NCI-H2196 treated with DMSO at 0.1 percent for 48 hours (cell line): ENCODE measurements at regions not wholly inside any gene's neighbourhood (a gene's known extent, or its start where the extent isn't known, plus 50 kb on each side); places are given as distances from the start of the nearest gene placed in this dataset.
A peak's percentile ranks its signal among the peaks of the same experiment; 100 is the strongest.
"Not testable (repeated sequence)": the region's sequence is repeated elsewhere in the genome, so short reads cannot be mapped to it uniquely, and the experiment has no call there.

Experiments used
- DNase-seq: peaks from one replicate; lab custom pipeline; 2025; ENCODE audit not compliant: unreplicated experiment; lab: John Stamatoyannopoulos, UW

DNA sequence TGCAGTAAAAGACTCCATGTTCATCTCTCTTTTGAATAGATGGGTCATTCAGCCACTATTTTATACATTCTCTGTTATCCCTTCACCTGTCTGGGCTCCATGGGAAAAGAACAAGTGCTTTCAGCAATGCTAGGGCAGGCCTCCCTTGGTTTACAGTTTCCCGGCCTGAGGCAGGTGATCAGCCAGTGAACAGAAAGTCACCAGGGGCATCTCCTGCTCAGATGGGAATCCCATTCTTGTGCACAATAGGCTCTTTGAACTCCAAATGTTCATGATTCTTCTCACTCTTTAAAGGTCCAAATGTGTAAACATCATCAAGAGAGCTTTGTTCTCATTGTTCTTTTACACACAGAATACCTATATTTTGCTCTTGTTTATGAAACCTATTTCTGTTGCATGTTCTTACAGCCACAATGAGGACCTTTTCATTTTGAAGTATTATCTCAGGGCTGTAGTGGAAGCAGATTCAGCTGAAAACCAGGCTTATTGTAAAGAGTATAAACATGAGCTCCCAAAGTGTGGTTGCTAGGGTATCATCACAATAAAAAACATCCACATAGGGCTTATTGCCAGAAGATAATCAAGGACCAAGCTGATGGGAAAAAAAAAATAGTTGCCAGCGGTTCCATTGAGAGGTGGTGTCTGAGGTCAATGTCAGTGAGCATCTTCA, 267.1 kb upstream of the SGK1 start:
- DNase-seq, result peak; percentile 54

DNA sequence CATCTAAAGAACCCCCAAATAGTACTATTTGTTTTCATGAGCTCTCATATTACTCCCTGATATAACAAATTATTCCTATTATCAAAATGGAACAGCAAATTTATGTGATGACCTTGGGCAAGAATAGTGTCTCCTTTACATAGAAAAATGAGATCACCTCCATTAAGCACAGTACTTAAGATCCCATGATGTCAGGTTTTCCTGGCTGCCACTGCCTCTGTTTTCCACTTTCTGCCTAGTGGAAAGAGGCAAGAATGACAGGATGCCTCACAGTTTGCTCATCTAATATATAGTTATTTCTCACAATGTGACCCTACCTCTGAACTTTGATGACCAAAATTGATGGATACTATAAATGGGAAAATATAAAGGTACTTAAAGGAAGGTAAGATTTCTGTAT, 260.1 kb upstream of the SGK1 start:
- no peak for DNase-seq

DNA sequence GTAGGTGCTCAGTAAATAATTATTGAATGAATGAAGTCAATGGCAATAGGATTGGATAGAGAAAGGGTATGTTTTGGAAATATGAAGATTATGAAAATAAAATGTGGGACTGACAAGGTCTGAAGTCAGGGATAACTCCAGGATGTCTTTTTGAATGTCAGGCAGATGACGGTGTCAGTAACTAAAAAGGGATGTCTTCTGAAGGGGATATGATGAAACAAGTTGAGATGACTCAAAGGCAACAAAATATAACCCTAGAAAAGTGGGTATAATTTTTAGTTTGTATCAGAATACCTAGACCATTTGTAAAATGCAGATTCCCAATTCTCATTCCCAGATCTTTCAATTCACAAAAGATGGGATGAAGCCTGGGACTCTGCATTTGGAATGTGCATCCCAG, 257.3 kb upstream of the SGK1 start:
- no peak for DNase-seq

DNA sequence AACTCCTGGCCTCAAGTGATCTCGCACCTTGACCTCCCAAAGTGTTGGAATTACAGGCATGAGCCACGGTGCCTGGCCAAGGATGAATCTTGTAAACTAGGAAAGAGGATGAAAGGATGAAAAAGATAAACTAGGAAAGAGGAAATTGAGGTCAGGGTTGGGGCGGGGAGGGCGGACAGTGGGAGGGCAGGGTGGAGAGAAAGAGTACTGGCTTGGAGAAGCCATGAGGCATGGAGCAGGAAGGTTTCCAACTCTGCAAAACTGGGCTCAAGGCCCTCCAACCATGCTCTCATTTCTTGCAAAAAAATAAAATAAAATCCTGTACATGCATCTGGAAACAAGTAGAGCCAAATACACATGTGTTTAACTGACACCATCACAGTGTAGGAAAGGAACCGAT, 256.6 kb upstream of the SGK1 start:
- no peak for DNase-seq

DNA sequence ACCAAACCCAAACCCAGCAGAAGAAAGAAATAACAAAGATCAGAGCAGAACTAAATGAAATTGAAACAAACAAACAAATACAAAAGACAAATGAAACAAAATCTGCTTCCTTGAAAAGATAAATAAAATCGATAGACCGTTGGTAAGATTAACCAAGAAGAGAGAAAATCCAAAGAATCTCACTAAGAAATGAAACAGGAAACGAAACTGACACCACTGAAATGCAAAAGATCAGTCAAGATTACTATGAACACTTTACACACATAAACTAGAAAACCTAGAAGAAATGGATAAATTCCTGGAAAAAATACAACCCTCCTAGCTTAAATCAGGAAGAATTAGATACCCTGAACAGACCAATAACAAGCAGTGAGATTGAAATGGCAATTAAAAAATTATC, 252.1 kb upstream of the SGK1 start:
- not testable (repeated sequence) for DNase-seq

DNA sequence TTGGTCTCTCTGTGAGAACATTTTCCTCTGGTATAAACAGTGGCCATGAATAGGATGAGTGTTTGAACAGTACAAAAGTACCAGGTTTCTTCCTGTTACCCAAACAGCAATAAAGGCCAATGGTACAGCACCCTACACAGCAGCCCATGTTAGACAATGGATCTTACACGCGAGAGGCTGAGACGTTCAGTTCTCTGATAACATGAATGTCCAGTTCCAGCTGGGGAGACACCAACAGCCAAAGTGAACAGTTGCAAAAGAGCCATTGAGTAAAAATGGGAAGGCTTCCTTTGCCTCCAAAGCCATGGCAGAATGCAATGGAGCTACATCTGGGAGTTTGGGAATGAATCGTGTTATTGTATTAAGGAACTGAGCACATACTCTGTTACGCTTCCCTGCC, 246.8 kb upstream of the SGK1 start:
- DNase-seq, result peak; percentile 86

DNA sequence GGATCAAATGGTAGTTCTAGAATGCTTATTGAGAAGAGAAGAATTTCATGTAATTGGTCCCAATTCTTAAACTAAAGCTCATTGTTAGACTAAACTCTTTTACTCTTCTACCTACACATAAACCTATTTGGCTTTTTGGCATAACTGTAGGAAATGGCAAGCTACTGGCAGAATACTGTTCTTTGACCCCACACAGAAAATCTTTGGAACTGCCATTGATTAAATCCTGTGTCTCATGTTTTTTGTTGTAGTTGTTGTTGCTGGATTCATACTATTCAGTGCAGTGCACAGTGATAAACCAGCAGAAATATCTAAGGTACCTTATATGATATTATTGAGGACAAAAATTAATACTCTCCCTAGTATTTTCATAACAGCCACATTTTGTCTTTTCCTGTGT, 242.1 kb upstream of the SGK1 start:
- DNase-seq, result no peak

DNA sequence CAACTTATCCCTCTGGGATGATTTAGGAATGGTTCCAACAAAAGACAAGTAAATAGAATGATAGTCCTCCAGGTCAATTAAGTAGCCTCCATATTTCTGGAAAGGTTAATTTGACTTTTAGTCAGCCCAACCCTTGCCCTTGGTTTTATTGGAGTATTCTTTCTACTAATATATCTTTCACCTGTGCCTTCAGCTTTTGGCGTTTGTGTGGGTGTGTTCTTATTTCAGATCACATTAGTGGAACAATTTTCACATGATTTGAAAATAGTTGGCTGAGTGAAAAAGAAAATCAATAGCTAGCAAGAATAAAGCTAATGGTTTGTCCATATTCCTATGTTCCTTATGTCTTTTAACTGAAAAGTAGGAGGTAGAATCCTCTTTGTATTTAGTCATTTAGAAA, 239.6 kb upstream of the SGK1 start:
- DNase-seq, result no peak

DNA sequence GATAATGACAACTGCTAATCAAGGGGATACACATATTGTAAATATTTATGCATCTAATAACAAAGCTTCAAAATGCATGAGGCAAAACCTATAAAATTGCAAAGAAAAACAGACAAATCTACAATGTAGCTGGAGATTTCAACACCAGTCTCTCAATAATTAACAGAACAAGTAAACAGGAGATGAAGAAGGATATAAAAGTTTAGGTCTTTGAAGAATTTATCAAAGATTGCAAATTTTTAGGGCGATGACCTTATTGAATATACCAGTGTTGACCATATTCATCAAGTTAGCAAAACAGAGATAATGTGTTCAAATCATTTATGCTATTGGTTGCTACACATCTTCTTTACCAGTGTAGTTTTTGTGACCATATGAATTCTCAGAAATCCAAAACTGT, 237.8 kb upstream of the SGK1 start:
- no peak for DNase-seq

DNA sequence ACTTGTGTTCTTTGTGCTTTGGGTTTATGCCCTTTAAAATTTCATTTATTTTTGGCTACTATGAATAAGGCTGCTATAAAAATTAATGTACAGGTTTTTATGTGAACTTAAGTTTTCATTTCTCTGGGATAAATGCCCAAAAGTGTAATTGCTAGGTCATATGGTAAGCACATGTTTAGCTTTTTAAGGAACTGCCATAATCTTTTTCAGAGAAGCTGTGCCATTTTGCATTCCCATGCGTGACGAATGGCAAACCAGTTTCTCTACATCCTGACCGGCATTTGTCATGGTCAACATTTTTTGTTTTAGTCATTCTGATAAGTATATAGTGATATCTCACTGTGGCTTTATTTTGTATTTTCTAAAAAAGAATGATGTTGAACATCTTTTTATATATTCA, 236.0 kb upstream of the SGK1 start:
- DNase-seq, result no peak

DNA sequence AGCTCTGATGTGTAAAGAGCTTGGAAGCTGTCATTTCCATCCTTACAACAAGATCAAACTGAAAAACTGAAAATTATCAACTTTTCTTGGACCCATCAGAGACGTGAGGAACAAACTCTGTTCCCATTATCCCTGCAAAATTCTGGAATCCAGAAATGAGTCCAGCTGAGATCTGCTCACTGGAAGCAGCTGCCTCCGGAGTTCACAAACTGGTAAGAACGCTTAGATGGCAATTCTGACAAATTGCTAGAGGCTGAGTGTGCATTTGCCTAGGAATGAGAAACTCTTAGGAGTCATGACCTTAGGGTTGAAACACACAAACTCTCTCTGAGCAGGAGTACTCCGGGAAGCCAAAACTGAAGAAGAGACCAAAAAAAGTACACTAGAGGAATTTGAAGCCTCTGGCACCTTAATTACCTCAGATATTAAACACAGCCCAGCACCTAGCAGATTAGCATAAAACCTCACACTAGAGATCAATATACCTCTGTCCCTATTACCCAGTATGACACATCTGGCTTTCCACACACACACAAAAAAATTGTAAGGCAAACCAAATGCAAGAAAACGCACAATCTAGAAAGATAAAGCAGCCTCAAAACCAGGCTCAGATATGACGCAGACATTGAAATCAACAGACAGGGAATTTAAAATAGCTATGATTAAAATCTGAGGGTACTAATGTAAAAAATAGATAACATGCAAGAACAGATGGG, 233.5 kb upstream of the SGK1 start:
- DNase-seq, result no peak

DNA sequence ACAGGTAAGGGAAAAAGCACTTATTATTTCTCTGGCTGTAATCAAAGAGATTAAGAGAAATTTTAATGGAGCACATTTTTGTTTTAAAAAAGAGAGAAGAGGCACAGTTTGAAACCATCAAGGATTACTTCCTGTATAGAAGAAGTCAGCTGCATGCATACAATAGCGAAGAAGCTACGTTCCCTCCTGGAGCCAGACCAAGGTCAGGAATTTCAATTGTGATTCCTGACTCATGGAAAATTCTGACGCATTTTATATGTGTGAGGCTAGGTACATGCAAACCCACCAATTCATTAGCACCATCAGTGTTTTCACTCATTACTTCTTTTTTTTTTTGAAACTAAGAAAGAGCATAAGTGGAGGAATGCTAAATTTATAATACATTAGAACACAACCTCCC, 232.7 kb upstream of the SGK1 start:
- DNase-seq, result no peak

DNA sequence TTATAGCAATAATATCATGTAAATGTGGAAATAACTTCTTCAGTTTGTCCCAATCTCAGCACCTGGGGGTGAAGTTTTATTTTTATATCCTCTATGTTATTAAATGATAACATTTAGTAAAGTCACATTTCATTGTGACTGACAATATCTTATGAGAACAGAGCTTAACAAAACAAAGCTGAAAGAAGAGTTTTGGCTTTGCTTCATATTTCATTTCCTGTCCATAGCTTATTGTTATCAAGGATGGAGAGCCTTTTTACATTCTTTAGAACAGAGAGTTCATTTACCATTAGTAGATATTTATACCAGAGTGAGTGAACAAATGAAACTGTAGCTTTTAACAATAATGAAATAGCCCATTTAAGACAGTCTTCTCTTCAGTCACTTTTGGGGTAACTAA, 231.9 kb upstream of the SGK1 start:
- no peak for DNase-seq

DNA sequence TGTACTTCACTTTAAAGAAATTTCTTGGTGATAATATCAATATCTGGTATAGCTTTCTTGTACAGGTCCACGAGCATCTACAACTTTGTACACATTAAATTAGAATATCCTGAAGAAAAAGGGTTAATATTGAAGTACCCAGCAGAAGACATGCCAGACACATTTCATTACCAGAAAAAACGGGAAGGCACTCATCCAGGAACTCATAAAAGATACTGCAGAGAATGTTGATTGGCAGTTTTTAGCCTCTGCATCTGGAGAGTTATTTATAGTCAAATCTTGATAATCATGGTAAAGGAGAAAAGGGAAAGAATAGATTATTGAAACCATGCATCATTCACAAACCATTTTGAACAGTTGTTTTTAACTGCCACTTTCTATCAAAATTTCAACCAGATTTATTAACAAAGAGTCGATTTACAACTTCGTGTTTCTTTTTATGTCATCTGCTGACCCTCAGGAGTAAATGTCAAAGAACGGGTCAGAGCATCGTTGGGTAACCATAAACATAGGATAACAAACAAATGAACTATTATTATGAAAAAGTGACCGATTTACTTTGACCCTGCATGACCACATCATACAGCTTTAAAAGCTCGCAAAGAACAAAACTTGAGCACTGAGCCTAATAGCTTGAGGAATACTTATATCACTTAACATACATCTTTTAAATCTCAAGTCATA, 229.2 kb upstream of the SGK1 start:
- no peak for DNase-seq

DNA sequence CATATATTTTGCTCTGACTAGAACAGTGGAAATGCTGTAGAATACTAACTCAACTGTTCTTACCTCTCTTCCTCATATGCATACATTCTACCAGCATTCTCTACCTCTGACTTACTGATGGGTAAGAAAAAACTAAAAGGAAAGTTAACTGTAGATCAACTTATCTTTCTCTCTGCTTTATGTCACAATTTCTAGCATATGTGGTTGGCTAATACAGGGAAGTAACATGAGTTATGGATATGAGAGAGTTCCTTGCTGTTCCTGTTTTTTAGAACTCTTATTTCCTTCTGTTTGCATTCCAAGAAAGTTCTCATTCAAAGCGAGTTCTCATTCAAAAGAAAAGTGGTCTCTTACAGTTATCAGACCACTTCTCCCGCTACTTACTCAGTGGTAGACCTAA, 226.8 kb upstream of the SGK1 start:
- DNase-seq, result no peak

DNA sequence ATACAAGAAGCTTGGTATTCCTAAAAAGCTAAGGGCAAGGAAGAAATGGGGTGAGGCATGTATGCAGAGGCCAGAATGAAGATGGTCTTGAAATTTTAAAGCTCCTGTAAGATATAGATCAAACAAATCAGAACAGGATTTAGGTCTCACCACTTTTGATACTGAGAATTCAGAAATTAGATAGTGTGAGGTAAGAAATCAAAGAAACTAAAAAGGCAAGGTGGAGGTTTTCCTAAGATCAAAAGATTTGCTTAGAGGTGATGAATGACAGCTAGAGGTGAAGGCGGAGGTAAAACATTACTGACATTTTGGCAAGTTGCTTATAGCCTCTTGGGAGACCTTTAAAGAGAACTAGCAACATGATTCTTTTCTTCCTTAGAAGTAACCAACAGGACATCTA, 225.2 kb upstream of the SGK1 start:
- no peak for DNase-seq

DNA sequence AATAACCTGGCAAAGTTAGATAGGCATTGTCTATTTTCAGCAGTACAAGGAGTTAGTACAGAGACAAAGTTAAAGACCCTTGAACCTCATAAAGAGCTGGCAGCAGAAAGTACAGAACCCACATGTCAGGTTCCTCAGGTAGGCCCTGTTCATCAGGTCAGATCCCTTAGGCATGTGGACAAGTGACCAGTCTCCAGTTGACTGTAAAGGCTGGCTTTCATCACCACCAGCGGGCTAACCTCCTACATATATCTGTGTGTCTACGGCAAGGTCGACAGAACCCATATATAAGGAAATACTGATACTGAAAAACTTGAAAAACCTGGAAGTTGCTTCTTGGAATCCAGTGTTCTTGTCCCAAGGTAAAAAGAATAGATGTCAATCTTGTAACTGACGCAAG, 223.1 kb upstream of the SGK1 start:
- DNase-seq, result no peak

DNA sequence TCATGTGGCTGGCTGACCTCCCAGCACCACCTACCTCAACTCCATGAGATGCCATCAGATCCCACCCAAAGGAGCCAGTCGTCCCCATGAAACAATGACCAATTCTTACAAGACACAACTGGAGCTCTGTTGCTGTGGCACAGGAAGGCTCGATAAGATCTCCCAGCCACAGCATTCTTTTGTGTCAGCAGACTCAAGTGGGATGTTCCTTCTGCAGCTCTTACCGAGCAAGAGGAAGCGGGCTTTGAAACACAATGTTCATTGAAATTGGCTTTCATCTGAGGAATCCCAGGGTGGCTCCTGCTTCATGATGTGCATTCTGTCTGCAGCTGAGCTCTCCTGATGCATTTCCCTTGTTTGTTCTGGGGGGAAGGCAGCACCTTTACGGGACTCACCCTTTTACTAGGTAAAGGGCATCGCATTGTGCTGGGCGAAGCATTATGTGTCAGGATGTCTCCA, 222.0 kb upstream of the SGK1 start:
- no peak for DNase-seq

DNA sequence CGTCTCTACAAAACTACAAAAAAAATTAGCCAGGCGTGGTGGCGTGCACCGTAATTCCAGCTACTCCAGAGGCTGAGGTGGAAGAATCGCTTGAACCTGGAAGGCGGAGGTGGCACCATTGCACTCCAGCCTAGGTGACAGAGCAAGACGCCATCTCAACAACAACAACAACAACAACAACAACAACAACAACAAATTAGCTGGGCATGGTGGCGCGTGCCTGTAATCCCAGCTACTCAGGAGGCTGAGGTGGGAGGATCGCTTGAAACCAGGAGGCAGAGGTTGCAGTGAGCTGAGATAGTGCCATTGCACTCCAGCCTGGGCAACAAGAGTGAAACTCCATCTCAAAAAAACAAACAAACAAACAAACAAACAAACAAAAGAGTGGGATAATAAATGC, 219.9 kb upstream of the SGK1 start:
- DNase-seq, result not testable (repeated sequence)

DNA sequence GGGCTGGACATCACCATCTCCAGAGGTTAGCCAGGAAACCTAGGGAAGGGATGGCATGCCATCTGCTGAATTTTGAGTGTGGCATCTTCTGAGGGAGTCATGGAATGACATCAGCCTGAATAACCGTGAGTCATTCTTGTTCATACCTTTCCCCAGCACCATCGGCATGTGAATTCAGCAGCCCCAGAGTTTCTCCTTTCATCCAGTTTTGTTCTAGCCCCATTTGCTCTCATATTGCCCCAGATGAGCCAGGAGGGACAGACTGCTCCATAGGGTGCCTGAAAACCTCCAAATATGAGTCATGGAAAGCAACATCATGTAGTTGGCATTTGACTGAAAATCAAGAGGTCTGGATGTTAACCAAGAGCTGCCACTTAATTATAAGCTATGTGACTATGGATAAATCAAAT, 219.2 kb upstream of the SGK1 start:
- DNase-seq, result no peak

DNA sequence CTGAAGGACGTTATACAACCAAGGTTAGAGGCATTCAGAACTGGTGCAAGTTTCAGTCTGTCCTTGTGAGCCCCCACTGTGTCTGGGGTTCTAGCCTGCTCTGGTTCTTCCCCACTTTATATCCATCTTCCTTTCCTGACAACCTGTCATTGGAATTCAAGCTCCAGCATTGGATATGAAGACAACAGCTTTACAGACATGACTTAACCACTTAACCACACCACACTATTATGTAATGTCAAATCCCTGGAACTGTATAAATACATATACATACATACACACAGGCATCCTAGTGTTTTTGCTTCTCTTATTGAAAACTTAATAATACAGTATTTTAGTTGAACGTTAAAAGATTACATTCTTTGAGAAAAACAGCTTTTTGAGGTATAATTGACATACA, 217.9 kb upstream of the SGK1 start:
- no peak for DNase-seq

DNA sequence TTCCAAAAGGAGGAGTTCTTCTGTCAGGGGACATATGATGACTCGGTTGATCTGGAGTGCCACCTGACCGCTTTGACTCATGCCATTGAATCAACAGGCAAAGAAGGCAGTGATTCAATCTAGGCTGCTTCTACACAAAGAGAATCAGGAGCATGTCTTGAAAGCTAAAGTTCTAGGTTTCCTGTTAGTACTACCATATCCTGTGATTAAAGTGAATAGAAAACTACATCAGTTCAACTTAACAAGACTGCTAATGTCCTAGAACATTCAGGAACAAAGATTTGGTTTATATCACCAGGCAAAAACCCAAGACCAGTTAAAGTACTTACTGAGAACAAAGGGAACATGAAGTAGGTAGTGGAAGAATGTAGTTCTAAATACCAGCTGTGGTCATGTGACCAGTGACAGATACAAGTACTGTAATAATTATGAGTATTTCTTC, 216.8 kb upstream of the SGK1 start:
- DNase-seq, result no peak
